ENCODE measurements at regions not wholly inside any gene's neighbourhood (a gene's known extent, or its start where the extent isn't known, plus 50 kb on each side); places are given as distances from the start of the nearest gene placed in this dataset.
A peak's percentile ranks its signal among the peaks of the same experiment; 100 is the strongest.

- no peak for DNase-seq (ENCODE audit: low spot score)
Measured at GRCh38 chr6:120228297-120228696, 878.7 kb upstream of the MAN1A1 start.

GRCh38 chr6:120219339-120219738 lies 869.8 kb upstream of the MAN1A1 start:
- no peak for DNase-seq (ENCODE audit: low spot score)

GRCh38 chr6:120214088-120214499 lies 864.5 kb upstream of the MAN1A1 start:
- no peak for DNase-seq (ENCODE audit: low spot score)

- peak; percentile 7 for DNase-seq (ENCODE audit: low spot score)
Measured at GRCh38 chr6:120211955-120212792, 862.6 kb upstream of the MAN1A1 start.

GRCh38 chr6:120202878-120203277 lies 853.3 kb upstream of the MAN1A1 start:
- DNase-seq (ENCODE audit: low spot score) = no peak

- no peak for DNase-seq (ENCODE audit: low spot score)
Measured at GRCh38 chr6:120200853-120201252, 851.3 kb upstream of the MAN1A1 start.

- no peak for DNase-seq (ENCODE audit: low spot score)
Measured at GRCh38 chr6:120198033-120198432, 848.5 kb upstream of the MAN1A1 start.

- no peak for DNase-seq (ENCODE audit: low spot score)
Measured at GRCh38 chr6:120186080-120186479, 836.5 kb upstream of the MAN1A1 start.

- DNase-seq (ENCODE audit: low spot score) = no peak
Measured at GRCh38 chr6:120173250-120173649, 823.7 kb upstream of the MAN1A1 start.

- no peak for DNase-seq (ENCODE audit: low spot score)
Measured at GRCh38 chr6:120164531-120164930, 815.0 kb upstream of the MAN1A1 start.

GRCh38 chr6:120157873-120158272 lies 808.3 kb upstream of the MAN1A1 start:
- DNase-seq (ENCODE audit: low spot score) = no peak

GRCh38 chr6:120147071-120147871 lies 797.7 kb upstream of the MAN1A1 start:
- DNase-seq (ENCODE audit: low spot score) = no peak

GRCh38 chr6:120141601-120142000 lies 792.0 kb upstream of the MAN1A1 start:
- DNase-seq (ENCODE audit: low spot score) = no peak

- DNase-seq (ENCODE audit: low spot score) = no peak
Measured at GRCh38 chr6:120137492-120137891, 787.9 kb upstream of the MAN1A1 start.

- DNase-seq (ENCODE audit: low spot score) = no peak
Measured at GRCh38 chr6:120129228-120129627, 779.7 kb upstream of the MAN1A1 start.

- DNase-seq (ENCODE audit: low spot score) = no peak
Measured at GRCh38 chr6:120122401-120122800, 772.8 kb upstream of the MAN1A1 start.

GRCh38 chr6:120116343-120116742 lies 766.8 kb upstream of the MAN1A1 start:
- no peak for DNase-seq (ENCODE audit: low spot score)

GRCh38 chr6:120112980-120113379 lies 763.4 kb upstream of the MAN1A1 start:
- DNase-seq (ENCODE audit: low spot score) = no peak

- no peak for DNase-seq (ENCODE audit: low spot score)
Measured at GRCh38 chr6:120111001-120111400, 761.4 kb upstream of the MAN1A1 start.

- DNase-seq (ENCODE audit: low spot score) = no peak
Measured at GRCh38 chr6:120108061-120108795, 758.7 kb upstream of the MAN1A1 start.

- no peak for DNase-seq (ENCODE audit: low spot score)
Measured at GRCh38 chr6:120103618-120104017, 754.1 kb upstream of the MAN1A1 start.

GRCh38 chr6:120096696-120097260 lies 747.2 kb upstream of the MAN1A1 start:
- DNase-seq (ENCODE audit: low spot score) = no peak

All from LoVo (cell line).